GM12865 (cell line): ENCODE measurements at regions not wholly inside any gene's neighbourhood (a gene's known extent, or its start where the extent isn't known, plus 50 kb on each side); places are given as distances from the start of the nearest gene placed in this dataset.
A peak's percentile ranks its signal among the peaks of the same experiment; 100 is the strongest.
"Not testable (repeated sequence)": the region's sequence is repeated elsewhere in the genome, so short reads cannot be mapped to it uniquely, and the experiment has no call there.

Source experiments
- DNase-seq: peaks from one replicate; pipeline ENCODE4 v3.0.0; 2010; ENCODE audit warnings: low read depth
- H3K4me3 ChIP-seq: 2 replicates; pipeline ENCODE4 v1.5.1; 2011; ENCODE audit warnings: mild to moderate bottlenecking, low read depth, low read length, control low read depth
- TF ChIP-seq, protein P1 (sequence below): IDR thresholded peaks from 2 replicates; pipeline ENCODE4 v1.5.1; 2011; ENCODE audit warnings: low read length, control low read depth, low read depth, inconsistent platforms; ENCODE audit not compliant: insufficient read depth; ENCODE audit errors: missing control alignments

DNA sequence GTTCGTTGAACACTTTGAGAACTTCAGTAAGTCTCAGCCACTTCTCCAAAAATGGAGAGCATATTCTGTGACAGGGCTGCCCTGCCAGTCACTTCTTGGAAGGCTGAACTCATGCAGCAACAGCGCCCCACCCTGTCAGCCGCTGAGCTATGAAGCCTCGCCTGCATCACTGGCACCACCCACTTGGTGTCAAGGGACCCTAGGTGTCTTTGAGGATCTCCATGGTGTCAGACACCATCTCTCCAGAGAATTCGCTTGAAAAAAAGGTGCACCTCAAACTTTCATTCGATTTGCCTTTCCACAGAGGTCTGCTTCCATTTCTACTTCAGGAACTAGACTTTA, 351.5 kb downstream of the SPATA31A6 start:
- peak; percentile 56 for DNase-seq
- TF ChIP-seq, protein P1, sequence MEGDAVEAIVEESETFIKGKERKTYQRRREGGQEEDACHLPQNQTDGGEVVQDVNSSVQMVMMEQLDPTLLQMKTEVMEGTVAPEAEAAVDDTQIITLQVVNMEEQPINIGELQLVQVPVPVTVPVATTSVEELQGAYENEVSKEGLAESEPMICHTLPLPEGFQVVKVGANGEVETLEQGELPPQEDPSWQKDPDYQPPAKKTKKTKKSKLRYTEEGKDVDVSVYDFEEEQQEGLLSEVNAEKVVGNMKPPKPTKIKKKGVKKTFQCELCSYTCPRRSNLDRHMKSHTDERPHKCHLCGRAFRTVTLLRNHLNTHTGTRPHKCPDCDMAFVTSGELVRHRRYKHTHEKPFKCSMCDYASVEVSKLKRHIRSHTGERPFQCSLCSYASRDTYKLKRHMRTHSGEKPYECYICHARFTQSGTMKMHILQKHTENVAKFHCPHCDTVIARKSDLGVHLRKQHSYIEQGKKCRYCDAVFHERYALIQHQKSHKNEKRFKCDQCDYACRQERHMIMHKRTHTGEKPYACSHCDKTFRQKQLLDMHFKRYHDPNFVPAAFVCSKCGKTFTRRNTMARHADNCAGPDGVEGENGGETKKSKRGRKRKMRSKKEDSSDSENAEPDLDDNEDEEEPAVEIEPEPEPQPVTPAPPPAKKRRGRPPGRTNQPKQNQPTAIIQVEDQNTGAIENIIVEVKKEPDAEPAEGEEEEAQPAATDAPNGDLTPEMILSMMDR, result peak; percentile 39
- not testable (repeated sequence) for H3K4me3 ChIP-seq

DNA sequence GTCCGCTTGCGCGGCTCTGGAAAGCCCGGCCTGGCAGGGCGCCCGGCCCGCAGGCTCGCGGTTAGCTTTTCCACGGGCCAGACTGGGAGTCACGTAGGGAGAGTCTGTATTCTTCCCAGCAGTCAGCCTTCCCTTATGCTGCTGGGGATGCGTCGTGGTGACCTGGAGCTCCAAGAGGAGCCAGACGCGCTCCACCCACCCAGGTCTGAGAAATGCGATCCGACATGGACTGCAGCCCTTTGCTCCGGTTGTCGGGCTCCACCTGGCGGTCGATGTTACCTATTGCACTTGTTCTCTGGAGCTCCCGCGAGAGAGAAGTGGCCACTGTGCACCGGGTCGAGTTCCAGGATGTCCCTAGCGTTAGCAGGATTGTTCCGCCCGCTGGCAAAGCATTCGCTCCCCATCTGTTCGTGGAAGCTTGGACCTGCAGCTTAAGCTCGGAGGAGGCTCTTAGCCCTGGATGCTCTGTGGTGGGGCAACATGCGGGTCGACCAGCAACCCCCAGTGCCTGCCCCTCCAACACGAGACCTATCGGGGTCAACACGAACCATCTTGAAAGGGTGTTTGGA, 367.4 kb downstream of the SPATA31A6 start:
- TF ChIP-seq, protein P1, result peak; percentile 20
- not testable (repeated sequence) for H3K4me3 ChIP-seq, DNase-seq

DNA sequence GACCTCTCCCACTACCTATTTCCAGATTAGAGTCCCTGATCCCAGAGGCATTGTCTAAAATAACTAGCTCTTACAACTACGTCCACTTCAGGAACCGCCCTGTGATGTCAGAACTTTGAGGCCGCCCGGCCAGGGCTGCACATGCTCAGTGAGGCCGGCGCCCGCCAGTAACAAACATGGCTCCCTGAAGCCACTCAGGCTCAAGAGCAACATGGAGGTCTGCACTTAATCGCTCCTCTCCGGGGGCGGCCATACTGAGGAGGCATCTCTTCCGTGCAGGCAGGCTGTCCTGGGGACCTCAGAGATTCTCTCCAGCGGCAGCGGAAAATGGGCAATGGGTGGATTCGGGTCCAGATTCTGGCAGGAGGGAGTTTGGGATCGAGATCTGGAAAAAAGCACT, 385.1 kb downstream of the SPATA31A6 start:
- not testable (repeated sequence) for H3K4me3 ChIP-seq, DNase-seq

DNA sequence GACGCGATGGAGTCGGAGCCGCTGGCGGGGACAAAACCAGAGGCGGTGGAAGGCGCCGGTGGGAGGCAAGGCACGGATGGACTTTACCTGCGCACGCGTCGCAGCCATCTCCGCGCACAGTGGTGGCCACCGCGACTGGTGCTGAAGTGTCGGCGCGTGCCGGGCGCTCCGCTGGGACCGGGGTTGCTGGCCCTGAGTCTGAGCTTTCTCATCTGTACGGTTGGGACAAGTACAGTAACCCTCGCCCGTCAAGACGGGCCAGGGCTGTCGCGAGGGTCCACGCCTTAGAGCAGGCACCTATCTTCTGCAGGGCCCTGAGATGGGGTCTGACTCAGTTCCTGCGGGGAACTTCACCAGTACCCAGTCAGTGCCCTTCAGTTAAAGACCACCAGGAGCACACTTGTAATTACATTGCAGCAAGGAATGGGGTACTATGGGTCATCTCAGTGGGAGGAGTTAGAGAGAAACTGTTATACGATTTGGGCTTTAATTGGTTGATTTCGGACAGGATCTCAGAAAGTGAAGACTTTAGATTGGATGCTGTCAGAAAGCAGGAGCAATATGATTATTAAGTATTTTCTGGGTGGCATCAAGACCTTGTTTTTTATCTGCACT, 385.6 kb downstream of the SPATA31A6 start:
- not testable (repeated sequence) for DNase-seq, H3K4me3 ChIP-seq

DNA sequence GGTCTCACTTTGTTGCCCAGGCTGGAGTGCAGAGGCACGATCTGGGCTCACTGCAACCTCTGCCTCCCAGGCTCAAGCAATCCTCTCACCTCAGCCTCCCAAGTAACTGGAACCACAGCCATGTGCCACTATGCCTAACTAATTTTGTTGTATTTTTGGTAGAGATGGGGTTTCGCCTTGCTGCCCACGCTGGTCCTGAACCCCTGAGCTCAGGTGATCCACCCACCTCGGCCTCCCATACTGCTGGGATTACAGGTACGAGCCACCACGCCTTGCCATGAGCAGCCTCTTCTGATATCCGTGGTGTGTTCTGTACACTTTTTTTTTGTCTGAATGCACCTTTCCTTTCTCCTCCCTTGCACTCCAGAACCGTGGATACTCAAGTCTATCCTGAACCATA, 394.4 kb downstream of the SPATA31A6 start:
- H3K4me3 ChIP-seq, DNase-seq: not testable (repeated sequence)
